HEK293T (cell line): ENCODE measurements at regions not wholly inside any gene's neighbourhood (a gene's known extent, or its start where the extent isn't known, plus 50 kb on each side); places are given as distances from the start of the nearest gene placed in this dataset.

Experiments
- BHLHE40 ChIP-seq: fragments of 450-650 bp; IDR thresholded peaks from 2 replicates; pipeline ENCODE4 v1.6.1; 2016; ENCODE audit warnings: mild to moderate bottlenecking, moderate library complexity, borderline replicate concordance
- ELF4 ChIP-seq: fragments of 450-650 bp; IDR thresholded peaks from 2 replicates; pipeline ENCODE4 v1.6.1; 2017; ENCODE audit warnings: antibody characterized with exemption
- PKNOX1 ChIP-seq: fragments of 450-650 bp; IDR thresholded peaks from 2 replicates; pipeline ENCODE4 v1.6.1; 2016
- SP1 ChIP-seq: fragments of 450-650 bp; IDR thresholded peaks from 2 replicates; pipeline ENCODE4 v1.6.1; 2017

- no peak for TF ChIP-seq BHLHE40
- TF ChIP-seq PKNOX1 = no peak
- no peak for TF ChIP-seq SP1
- peak; percentile 62; the same call in 1 of the 2 replicates for TF ChIP-seq ELF4
Observed at GRCh38 chr13:110065780-110066179, 241.2 kb downstream of the COL4A1 start.
